ENCODE measurements at regions not wholly inside any gene's neighbourhood (a gene's known extent, or its start where the extent isn't known, plus 50 kb on each side); places are given as distances from the start of the nearest gene placed in this dataset.

GRCh38 chr6:104608101-104608500, 251.6 kb downstream of the HACE1 start:
- Histone ChIP-seq H3K9me3 (no peaks in the 10 kb centered on the region), H3K27ac (no peak overlapping the region), H3K4me1 (no peaks in the 10 kb centered on the region), H3K36me3 (ENCODE audit: low read depth, missing control alignments) (no peaks in the 10 kb centered on the region), H3K27me3 (no peaks in the 10 kb centered on the region), H3K4me3 (no peak overlapping the region)
- intact Hi-C loops (cut with DNase I; ENCODE audit: low total_unique reads) = no loop called here
- TF ChIP-seq, protein P1, sequence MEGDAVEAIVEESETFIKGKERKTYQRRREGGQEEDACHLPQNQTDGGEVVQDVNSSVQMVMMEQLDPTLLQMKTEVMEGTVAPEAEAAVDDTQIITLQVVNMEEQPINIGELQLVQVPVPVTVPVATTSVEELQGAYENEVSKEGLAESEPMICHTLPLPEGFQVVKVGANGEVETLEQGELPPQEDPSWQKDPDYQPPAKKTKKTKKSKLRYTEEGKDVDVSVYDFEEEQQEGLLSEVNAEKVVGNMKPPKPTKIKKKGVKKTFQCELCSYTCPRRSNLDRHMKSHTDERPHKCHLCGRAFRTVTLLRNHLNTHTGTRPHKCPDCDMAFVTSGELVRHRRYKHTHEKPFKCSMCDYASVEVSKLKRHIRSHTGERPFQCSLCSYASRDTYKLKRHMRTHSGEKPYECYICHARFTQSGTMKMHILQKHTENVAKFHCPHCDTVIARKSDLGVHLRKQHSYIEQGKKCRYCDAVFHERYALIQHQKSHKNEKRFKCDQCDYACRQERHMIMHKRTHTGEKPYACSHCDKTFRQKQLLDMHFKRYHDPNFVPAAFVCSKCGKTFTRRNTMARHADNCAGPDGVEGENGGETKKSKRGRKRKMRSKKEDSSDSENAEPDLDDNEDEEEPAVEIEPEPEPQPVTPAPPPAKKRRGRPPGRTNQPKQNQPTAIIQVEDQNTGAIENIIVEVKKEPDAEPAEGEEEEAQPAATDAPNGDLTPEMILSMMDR (IDR thresholded peaks at IDR 0.05) = no peak
- TF ChIP-seq POLR2A (IDR thresholded peaks at IDR 0.05) = no peak
- 93 to 94% methylated on average over 5 of the region's 5 CpGs for WGBS, 2 donors
- DNase-seq = no peak

GRCh38 chr6:104607501-104607900, 252.2 kb downstream of the HACE1 start:
- intact Hi-C loops (cut with DNase I; ENCODE audit: low total_unique reads) = no loop called here
- TF ChIP-seq, protein P1 (IDR thresholded peaks at IDR 0.05) = no peak
- no peak for TF ChIP-seq POLR2A (IDR thresholded peaks at IDR 0.05)
- Histone ChIP-seq H3K36me3 (ENCODE audit: low read depth, missing control alignments) (no peaks in the 10 kb centered on the region), H3K4me3 (no peak overlapping the region), H3K27ac (no peak overlapping the region), H3K9me3 (no peaks in the 10 kb centered on the region), H3K27me3 (no peaks in the 10 kb centered on the region), H3K4me1 (no peaks in the 10 kb centered on the region)
- WGBS, 2 donors = 88 to 95% methylated on average over 1 of the region's 1 CpG
- DNase-seq = no peak

DNA sequence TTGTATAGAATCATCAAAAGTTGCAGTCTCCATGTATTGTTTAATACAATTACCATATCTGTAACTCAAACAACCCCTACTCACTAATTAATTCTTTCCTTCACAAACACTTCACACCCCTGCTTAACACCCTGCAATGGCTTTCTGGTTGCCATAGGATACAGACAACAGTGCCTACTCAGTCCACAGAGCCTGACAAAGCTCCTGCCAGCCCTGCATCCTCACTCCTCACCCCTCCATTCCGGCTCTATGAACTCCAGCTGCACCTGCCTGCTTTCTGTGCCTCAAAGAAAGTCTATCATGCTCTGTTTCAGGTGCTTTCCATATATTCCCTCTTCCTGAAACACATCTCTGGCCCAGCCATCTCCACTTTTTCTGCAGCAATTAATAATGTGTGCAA, 253.4 kb downstream of the HACE1 start:
- Histone ChIP-seq H3K36me3 (ENCODE audit: low read depth, missing control alignments) (no peaks in the 10 kb centered on the region), H3K27ac (no peak overlapping the region), H3K4me1 (peaks cover 8% of the 10 kb centered on the region), H3K27me3 (no peaks in the 10 kb centered on the region), H3K4me3 (no peak overlapping the region), H3K9me3 (no peaks in the 10 kb centered on the region)
- TF ChIP-seq POLR2A (IDR thresholded peaks at IDR 0.05) = no peak
- TF ChIP-seq, protein P1 (IDR thresholded peaks at IDR 0.05) = no peak
- intact Hi-C loops (cut with DNase I; ENCODE audit: low total_unique reads) = no loop called here
- no peak for DNase-seq
- 82 to 92% methylated on average over 1 of the region's 1 CpG for WGBS, 2 donors

- WGBS, 2 donors = 77 to 79% methylated on average over 2 of the region's 2 CpGs
- Histone ChIP-seq H3K27me3 (no peaks in the 10 kb centered on the region), H3K27ac (no peak overlapping the region), H3K4me3 (no peak overlapping the region), H3K4me1 (peaks cover 14% of the 10 kb centered on the region), H3K9me3 (no peaks in the 10 kb centered on the region), H3K36me3 (ENCODE audit: low read depth, missing control alignments) (no peaks in the 10 kb centered on the region)
- no peak for DNase-seq
- intact Hi-C loops (cut with DNase I; ENCODE audit: low total_unique reads) = no loop called here
- TF ChIP-seq POLR2A (IDR thresholded peaks at IDR 0.05) = no peak
- TF ChIP-seq, protein P1 (IDR thresholded peaks at IDR 0.05) = no peak
These were observed 255.0 kb downstream of the HACE1 start for GRCh38 chr6:104604685-104605084.

GRCh38 chr6:104603108-104603745, 256.5 kb downstream of the HACE1 start:
- WGBS, 2 donors = 57 to 94% methylated on average over 1 of the region's 1 CpG
- no peaks in the 10 kb centered on the region for H3K36me3 ChIP-seq (ENCODE audit: low read depth, missing control alignments)
- no peak for DNase-seq

More at GRCh38 chr6:104603108-104603745, 256.5 kb downstream of the HACE1 start:
- no peak for TF ChIP-seq POLR2A (IDR thresholded peaks at IDR 0.05)
- TF ChIP-seq, protein P1 (IDR thresholded peaks at IDR 0.05) = no peak
- Histone ChIP-seq H3K27me3 (no peaks in the 10 kb centered on the region), H3K27ac (no peak overlapping the region), H3K4me3 (no peak overlapping the region), H3K4me1 (peaks cover 14% of the 10 kb centered on the region), H3K9me3 (no peaks in the 10 kb centered on the region)
- intact Hi-C loops (cut with DNase I; ENCODE audit: low total_unique reads) = no loop called here

Data from testis (tissue), 2 donors.